ENCODE measurements at regions not wholly inside any gene's neighbourhood (a gene's known extent, or its start where the extent isn't known, plus 50 kb on each side); places are given as distances from the start of the nearest gene placed in this dataset.

DNA sequence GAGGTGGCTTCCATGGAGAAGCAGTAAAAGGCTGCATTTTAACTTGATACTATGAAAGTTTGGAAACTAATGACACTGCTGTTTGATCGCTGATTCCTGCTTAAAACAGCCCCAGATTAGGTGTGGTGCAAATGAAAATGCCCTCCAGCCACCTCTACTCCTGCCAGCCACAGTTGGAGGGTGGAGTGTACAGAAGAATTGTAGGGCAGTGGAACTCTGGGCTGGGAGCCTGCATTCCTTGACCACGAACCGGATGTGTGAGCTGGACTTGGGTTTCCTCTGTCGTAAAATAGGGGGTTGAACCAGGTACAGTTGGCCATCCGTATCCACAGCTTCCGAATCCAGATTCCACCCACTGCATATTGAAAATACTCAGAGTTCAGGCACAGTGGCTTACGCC is 84.6 kb upstream of the RFX8 start:
- CTCF ChIA-PET, result no interaction called here
- POLR2A ChIA-PET, result no interaction called here

DNA sequence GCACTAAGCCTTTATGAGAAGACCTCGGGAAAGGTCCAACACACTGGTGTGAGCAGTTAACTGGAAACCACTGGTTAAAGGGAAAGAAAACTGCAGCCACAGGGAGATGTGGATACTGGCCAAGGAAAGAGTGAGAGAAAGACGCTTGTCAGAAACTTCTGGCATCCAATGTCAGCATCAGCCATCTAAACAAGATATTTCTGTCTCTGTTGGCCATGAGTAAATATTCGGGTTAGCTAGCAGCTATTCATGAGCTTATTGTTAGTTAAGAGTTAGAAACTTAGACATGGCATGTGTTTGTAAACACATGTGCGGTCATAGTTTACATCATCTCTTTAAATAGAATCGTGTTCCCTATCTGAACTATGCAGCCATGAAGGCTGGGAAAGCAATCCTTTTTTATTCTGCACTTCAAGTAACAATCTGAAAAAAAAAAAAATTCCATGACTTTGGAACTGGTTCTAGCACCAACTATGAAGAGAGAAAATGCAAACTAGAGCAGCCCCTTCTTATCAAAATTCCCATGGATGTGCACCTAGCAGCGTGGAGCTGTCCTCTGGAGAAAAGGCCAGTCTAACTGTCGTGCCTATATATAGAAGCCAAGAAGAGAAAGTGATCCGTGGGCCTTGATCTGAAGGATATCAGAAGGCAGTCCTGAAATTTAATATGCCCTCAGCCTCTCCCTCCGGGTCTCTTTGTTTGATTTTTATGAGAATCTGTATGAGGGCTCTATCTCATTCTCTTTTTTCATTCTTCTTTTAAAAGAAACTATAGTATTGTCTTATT is 84.0 kb upstream of the RFX8 start:
- ChIA-PET CTCF (no interaction called here), POLR2A (no interaction called here)

DNA sequence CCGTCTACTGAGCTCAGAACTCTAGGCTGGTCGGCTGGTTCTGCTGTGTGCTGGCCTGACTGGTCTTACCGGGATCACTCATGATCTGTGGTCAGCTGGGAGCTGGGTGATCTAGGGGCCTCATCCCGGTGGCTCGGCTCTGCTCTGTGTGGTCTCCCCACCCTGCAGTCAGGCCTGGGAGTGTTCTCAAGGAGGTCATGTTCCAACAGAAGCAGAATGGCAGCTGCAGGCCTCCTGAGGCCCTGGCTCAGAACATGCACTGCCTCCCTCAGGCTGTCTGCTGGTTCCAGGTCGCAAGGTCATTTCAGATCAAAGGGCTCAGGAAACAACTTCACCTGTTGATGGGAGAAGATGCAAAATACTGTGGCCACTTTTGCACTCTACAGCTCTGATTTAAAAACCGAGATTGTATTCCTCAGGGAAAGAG is 81.1 kb upstream of the RFX8 start:
- ChIA-PET CTCF (no interaction called here), POLR2A (no interaction called here)

DNA sequence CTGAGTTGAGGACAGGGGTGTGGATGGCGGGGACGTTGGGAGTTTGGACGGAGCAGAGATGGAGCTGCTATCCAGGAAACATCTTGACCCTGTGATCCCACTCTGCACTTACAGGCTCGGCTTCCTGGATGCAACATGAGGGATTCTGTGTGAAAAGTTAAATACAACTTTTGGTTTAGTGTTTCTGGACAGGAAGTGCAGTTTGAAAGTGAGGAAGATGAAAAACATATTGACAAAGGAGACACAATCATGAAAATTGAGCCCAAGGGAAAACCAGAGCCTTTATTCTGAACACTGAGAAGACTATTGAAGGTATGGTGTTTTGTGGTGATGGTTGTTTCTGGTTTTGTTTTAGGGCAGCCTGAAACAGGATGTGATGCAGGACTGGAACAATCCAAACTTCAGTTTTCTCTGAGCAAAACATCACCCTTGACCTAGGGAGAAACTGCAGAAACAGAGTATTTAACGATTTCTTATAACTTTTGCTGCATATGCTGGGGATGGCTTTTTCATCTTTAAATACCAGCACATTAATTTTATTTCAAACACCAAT is 76.5 kb upstream of the RFX8 start:
- ChIA-PET POLR2A (no interaction called here), CTCF (no interaction called here)

DNA sequence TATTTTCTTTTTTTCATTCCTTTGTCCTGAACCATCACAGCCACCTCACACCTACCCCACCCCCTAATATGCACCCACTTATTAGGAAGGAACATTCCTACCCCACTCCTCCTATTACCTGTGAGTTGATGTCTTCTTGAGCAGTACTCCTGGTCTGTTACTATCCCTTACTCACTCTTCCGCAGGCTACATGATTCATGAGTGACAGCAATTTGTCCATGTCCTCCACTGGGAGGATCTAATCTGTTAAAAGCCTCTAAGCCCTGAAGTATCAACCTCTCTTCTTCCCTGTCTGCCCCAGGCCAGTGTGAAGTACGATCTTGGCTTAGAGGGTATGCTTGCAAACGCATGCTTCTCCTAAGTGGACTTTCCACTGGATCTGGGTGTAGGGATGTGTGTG is 75.6 kb upstream of the RFX8 start:
- POLR2A ChIA-PET, result no interaction called here
- CTCF ChIA-PET, result no interaction called here

DNA sequence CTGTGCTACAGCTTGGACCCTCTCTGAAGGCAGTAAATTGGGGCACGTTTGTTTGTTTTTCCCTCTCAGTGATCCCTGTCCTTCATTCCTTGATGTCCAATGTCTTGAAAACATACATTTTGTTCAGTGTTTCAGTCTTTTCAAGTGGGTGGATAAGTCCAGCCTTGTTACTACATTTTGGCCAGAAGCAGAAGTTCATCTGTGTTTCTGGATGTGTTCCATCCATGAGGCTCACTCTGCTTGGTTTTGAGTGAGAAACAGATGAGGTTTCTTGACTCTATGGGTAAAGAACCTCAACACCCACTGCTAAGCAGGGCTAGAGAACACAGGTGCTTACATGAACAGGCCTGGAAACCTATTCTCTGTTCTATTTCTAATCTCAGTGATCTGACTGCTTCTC is 74.5 kb upstream of the RFX8 start:
- POLR2A ChIA-PET, result no interaction called here
- CTCF ChIA-PET, result no interaction called here

DNA sequence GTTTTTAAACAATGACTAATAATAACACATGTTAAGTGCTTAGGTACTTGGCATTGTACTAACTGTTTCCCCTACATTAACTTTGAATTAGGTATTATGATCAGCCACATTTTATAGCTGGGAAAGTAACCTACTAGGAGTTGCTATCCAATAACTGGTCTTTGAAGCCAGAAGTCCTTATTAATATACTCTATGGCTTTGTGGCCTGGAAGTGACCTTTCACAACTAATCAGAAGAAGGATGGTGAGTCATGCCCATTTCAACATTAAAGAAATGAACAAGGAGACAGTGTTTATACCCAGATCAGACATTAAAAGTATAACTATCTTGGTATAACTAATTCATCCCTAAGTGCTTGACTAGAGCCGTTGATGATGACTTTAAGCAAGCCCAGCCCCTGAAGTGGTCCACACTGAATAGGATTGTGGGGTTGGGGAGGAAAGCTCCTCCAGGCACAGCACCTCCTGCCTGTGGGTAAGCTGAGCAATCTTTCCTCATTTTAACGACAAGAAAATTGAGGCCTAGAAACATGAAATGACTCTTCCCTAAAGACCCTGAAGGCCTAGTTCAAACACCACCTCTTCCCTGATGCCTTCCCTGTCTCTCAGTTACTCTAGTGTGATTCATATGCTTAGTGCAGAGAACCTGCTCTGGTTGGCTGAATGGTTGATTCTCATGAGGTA is 71.6 kb upstream of the RFX8 start:
- ChIA-PET POLR2A (no interaction called here), CTCF (no interaction called here)

DNA sequence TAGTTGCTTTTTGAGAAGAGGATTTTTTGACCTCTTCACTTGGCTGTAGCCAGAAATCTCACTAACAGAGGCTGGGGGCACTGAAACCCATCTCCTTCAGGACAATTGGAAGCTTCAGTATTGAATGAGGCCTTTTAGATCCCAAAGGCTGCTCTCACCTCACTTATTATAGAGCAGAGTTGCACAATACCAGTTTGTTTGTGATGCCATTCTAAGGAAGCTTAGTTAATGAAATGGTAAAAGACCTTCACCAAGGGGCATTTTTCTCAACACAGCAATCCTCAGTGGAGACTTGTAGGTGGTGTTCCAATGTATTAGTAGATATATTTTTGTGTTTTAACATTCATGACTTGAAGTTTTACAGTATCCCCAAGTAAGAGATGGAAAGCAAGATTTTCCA is 71.0 kb upstream of the RFX8 start:
- POLR2A ChIA-PET, result no interaction called here
- CTCF ChIA-PET, result no interaction called here

DNA sequence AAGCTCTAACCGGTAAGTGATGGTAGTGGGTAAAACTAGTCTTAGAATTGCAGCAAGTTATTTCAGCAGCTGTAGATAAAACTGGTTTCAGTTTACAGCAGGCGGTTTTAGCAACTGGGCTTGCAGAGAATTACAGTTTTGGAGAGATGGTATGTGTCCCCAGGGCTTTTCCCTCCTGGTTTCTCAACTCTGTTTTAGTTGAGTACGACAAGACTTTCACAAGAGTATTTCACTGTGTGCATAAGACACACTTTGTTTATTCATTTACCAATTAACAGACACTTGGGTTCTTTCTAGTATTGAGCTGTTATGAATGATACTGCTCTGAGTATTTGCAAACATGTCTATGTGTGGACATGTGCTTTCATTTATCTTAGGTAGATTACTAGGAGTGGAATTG is 65.6 kb upstream of the RFX8 start:
- ChIA-PET POLR2A (no interaction called here), CTCF (no interaction called here)

DNA sequence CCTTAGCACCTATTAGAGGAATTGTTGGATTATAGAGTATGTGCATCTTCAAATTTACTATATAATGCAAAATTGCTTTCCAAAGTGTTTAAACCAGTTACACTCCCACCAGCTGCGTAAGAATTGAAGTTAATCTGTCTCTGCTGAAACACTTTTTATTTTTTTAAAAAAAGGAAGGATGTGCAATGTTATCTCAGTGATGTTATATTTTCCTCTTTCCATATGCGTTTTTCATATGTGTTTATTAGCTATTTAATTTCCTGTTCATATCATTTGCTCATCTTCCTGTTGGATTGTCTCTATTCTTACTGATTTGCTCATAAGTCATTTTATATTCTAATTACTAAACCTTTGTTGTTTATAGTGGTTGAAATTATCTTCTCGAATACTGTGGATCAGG is 63.2 kb upstream of the RFX8 start:
- CTCF ChIA-PET, result no interaction called here
- POLR2A ChIA-PET, result no interaction called here

DNA sequence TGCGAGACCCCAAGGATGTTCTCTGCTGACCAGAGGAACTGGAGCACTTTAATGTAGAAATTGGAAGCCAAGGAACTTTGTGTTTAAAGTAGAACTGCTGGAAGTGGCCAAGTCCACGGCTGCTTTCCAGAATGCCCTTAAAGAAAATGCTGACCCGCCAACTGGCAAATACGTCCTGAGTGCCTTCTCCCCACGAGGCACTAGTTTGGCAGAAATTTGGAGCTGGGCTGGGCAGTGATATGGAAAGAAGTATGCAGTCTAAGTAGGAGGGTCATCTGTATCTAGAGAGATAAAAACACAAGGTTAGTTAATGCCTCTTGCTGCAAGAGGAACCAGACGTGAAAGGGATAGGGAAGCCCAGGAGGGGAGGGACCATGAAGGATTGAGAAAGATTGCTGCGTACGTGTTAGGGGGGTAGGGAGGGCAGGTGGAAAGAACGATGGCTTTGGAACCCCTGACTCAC is 59.3 kb upstream of the RFX8 start:
- CTCF ChIA-PET, result interaction anchor here (2.1 kb wide), 1 partner anchor 9 kb away, joined by 4 read pairs; no protein-coding TSS in a partner anchor
- POLR2A ChIA-PET, result no interaction called here

DNA sequence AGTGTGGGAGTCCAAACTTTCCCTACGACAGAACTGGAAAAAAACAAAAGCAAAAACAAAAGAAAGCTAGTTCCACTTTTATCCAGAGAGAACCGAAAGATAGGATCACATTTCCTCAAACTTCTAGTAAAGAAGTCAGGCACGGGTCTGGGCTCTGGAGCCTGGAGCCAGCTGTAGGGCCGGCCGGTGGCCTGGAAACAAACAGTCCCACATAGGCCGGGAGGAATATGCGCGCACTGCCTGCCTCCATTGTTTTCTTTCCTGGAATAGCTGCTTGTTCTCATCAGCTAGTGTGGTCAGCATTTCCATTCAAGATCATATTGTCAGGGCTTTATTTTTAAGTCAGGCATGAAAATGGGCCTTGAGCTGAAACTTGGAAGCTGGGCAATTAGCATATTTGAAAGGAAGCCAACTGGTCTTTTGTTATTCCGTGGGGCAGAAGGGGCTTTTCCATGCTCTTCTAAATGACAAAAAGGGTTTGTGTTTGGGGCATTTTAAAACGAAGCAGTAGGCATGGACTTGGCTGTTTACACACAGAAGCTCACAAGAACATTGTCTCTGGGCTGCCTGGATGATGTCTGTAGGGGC is 58.7 kb upstream of the RFX8 start:
- ChIA-PET CTCF (interaction anchor here (2.1 kb wide), 1 partner anchor 10 kb away, joined by 4 read pairs; no protein-coding TSS in a partner anchor), POLR2A (no interaction called here)

DNA sequence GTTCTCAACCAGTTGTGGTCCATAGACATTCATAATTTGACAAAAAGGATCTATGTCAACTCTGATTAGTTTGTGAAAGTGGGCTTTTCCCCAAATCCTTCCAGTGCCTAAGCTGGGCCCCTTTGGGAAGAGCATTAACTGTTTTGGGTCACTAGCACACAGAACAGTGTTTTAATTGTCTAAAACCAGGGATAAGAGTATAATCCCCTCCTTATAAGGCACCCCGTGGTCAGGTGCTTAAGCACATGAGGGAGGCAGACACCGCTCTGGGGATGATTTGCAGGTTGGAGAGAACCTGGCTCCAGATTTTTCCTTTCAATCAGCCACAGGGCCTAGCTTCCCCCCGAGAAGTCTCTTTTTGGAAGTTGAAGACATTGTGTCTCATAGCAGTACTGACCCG is 53.6 kb upstream of the RFX8 start:
- ChIA-PET CTCF (no interaction called here), POLR2A (no interaction called here)

DNA sequence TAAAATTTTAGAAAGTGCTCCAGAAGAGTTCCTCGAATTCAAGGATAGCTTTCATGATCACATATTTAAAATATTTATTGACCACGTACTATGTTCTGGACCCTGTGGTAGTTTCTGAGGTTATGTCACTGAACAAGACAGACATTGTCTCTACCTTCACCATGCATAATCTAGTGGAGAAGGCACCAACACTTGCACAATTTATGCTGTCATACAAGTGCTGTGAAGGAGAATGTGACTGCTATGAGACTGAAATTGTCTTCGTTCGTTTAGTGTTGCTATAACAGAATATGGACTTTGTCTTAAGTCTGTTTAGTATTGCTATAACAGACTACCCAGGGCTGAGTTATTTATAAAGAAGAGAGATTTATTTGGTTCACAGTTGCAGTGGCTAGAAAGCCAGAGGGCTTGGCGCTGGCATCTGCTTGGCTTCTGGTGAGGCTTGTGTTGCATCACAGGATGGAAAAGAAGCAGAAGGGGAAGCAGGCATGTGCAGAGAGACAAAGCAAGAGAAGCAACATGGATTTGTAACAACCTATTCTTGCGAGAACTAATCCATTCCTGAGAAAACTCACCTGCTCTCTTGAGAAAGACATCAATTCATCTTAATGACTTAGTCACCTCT is 50.0 kb upstream of the RFX8 start:
- POLR2A ChIA-PET, result no interaction called here
- CTCF ChIA-PET, result no interaction called here

Measured in activated CD8-positive, alpha-beta memory T cell treated with anti-CD3 and anti-CD28 coated beads for 36 hours (primary cell).